Retinal pigment epithelial cell (primary cell): ENCODE measurements at regions not wholly inside any gene's neighbourhood (a gene's known extent, or its start where the extent isn't known, plus 50 kb on each side); places are given as distances from the start of the nearest gene placed in this dataset.

Source experiments
- DNase-seq: peaks from one replicate; pipeline ENCODE4 v3.0.0-alpha.2; 2010; ENCODE audit warnings: low read depth
- H3K4me3 ChIP-seq: 2 replicates; pipeline ENCODE4 v1.5.1; 2011; ENCODE audit warnings: mild to moderate bottlenecking, low read length, control low read depth, moderate library complexity
- CTCF ChIP-seq: conservative IDR thresholded peaks from 2 replicates; pipeline ENCODE4 v1.5.1; 2011; ENCODE audit warnings: low read depth, low read length, control low read depth, inconsistent platforms

- TF ChIP-seq CTCF, result no peak
- DNase-seq, result no peak
Observed at GRCh38 chr4:14046642-14047041, 419.1 kb upstream of the BOD1L1 start.

GRCh38 chr4:14047840-14048239 lies 420.3 kb upstream of the BOD1L1 start:
- DNase-seq, result no peak
- H3K4me3 ChIP-seq, result no peak overlapping the region
- no peak for TF ChIP-seq CTCF

More at GRCh38 chr4:14046642-14047041, 419.1 kb upstream of the BOD1L1 start:
- H3K4me3 ChIP-seq, result no peak overlapping the region

- DNase-seq, result no peak
- no peak for TF ChIP-seq CTCF
- no peak overlapping the region for H3K4me3 ChIP-seq
Observed at GRCh38 chr4:14049946-14050345, 422.4 kb upstream of the BOD1L1 start.

GRCh38 chr4:14053291-14053690 lies 425.8 kb upstream of the BOD1L1 start:
- no peak for TF ChIP-seq CTCF
- H3K4me3 ChIP-seq, result no peak overlapping the region
- DNase-seq, result no peak

GRCh38 chr4:14054391-14054790 lies 426.9 kb upstream of the BOD1L1 start:
- no peak overlapping the region for H3K4me3 ChIP-seq
- TF ChIP-seq CTCF, result no peak
- DNase-seq, result no peak

- TF ChIP-seq CTCF, result no peak
- H3K4me3 ChIP-seq, result no peak overlapping the region
- DNase-seq, result no peak
Observed at GRCh38 chr4:14059006-14059405, 431.5 kb upstream of the BOD1L1 start.

GRCh38 chr4:14064984-14065383 lies 437.5 kb upstream of the BOD1L1 start:
- TF ChIP-seq CTCF, result no peak
- no peak for DNase-seq

More at GRCh38 chr4:14064984-14065383, 437.5 kb upstream of the BOD1L1 start:
- no peak overlapping the region for H3K4me3 ChIP-seq
